Caco-2 (cell line): ENCODE measurements at regions not wholly inside any gene's neighbourhood (a gene's known extent, or its start where the extent isn't known, plus 50 kb on each side); places are given as distances from the start of the nearest gene placed in this dataset.
"Not testable (repeated sequence)": the region's sequence is repeated elsewhere in the genome, so short reads cannot be mapped to it uniquely, and the experiment has no call there.

Source experiments
- BruUV-seq: library from RNA; stranded (reverse); fragments of 400-500 nt; replicated peaks from 2 replicates; lab custom pipeline; 2021; lab: Mats Ljungman, UMichigan
- CTCF ChIA-PET: fragments of 300-600 bp; sonication (Branson Sonifier 250); formaldehyde crosslinking; loops from one replicate; lab custom pipeline; 2022; ENCODE audit warnings: antibody characterized with exemption; lab: Charles Lee
- POLR2A ChIA-PET: fragments of 300-600 bp; sonication (Branson Sonifier 250); formaldehyde crosslinking; loops from one replicate; lab custom pipeline; 2022; ENCODE audit warnings: antibody characterized with exemption; lab: Charles Lee
- DNase-seq, 2 experiments: peaks; one replicate each; pipeline versions ENCODE4 v3.0.0 to v3.0.0-alpha.2; 2020 to 2022
- H3K27me3 ChIP-seq: replicated peaks from 2 replicates; pipeline ENCODE4 v1.6.0; 2011; ENCODE audit warnings: low read length; ENCODE audit not compliant: control insufficient read depth, insufficient read depth
- H3K36me3 ChIP-seq: 2 replicates; pipeline ENCODE4 v1.5.1; 2011; ENCODE audit warnings: low read length; ENCODE audit not compliant: control insufficient read depth, insufficient read depth
- H3K4me1 ChIP-seq: fragments of 250-450 bp; sonication (Bioruptor Pico); 2 replicates; pipeline ENCODE4 v1.5.1; 2020; ENCODE audit warnings: mild to moderate bottlenecking
- H3K4me3 ChIP-seq: 2 replicates; pipeline ENCODE4 v1.5.1; 2011; ENCODE audit warnings: low read depth, mild to moderate bottlenecking, control low read depth, low read length
- H3K9me3 ChIP-seq: fragments of 250-450 bp; sonication (Bioruptor Pico); 2 replicates; pipeline ENCODE4 v1.5.1; 2020; ENCODE audit warnings: mild to moderate bottlenecking, moderate library complexity
- H3K27ac Mint-ChIP-seq: one replicate; pipeline ENCODE4 v1.8.0; 2022; ENCODE audit warnings: mixed read lengths; ENCODE audit not compliant: unreplicated experiment
- H3K27me3 Mint-ChIP-seq: one replicate; pipeline ENCODE4 v1.8.0; 2022; ENCODE audit warnings: mixed read lengths; ENCODE audit not compliant: insufficient read depth, unreplicated experiment
- H3K36me3 Mint-ChIP-seq: one replicate; pipeline ENCODE4 v1.8.0; 2022; ENCODE audit warnings: mild to moderate bottlenecking, mixed read lengths; ENCODE audit not compliant: insufficient read depth, unreplicated experiment
- H3K4me1 Mint-ChIP-seq: one replicate; pipeline ENCODE4 v1.8.0; 2022; ENCODE audit warnings: low read depth, mixed read lengths; ENCODE audit not compliant: unreplicated experiment
- H3K4me3 Mint-ChIP-seq: one replicate; pipeline ENCODE4 v1.8.0; 2022; ENCODE audit warnings: mild to moderate bottlenecking, moderate library complexity, mixed read lengths; ENCODE audit not compliant: unreplicated experiment
- H3K9me3 Mint-ChIP-seq: one replicate; pipeline ENCODE4 v1.8.0; 2022; ENCODE audit warnings: mixed read lengths; ENCODE audit not compliant: unreplicated experiment
- intact Hi-C: fragments of 100-400 bp; cut with micrococcal nuclease; formaldehyde crosslinking; loops from one replicate; pipeline ENCODE4 v1.10.0; 2022; ENCODE audit not compliant: unreplicated experiment

DNA sequence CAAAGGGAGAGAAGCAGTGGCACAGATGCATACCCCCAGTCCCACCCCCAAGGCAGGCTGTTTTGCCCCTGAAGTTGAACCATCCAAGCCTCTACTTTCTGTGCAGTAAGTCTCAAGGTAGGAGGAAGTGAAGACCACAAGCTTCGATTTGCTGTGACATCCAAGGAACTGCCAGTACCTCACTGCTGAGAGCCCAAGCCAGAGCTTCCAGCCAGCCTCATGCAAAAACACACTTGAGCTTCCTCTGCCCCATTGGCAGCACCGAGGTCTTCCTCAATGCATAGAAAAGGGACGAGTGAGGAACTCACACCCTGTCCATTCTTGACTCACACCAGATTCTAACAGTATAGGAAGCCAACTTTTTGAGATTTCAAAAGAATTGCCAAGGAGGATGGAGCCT, 311.7 kb downstream of the BCL2L11 start:
- H3K4me3 ChIP-seq, H3K4me1 Mint-ChIP-seq, POLR2A ChIA-PET, DNase-seq, H3K27me3 ChIP-seq, H3K4me3 Mint-ChIP-seq, H3K4me1 ChIP-seq, H3K27me3 Mint-ChIP-seq, CTCF ChIA-PET, H3K27ac Mint-ChIP-seq, intact Hi-C loops, H3K36me3 ChIP-seq, H3K9me3 ChIP-seq, BruUV-seq, H3K9me3 Mint-ChIP-seq, H3K36me3 Mint-ChIP-seq: not testable (repeated sequence)

DNA sequence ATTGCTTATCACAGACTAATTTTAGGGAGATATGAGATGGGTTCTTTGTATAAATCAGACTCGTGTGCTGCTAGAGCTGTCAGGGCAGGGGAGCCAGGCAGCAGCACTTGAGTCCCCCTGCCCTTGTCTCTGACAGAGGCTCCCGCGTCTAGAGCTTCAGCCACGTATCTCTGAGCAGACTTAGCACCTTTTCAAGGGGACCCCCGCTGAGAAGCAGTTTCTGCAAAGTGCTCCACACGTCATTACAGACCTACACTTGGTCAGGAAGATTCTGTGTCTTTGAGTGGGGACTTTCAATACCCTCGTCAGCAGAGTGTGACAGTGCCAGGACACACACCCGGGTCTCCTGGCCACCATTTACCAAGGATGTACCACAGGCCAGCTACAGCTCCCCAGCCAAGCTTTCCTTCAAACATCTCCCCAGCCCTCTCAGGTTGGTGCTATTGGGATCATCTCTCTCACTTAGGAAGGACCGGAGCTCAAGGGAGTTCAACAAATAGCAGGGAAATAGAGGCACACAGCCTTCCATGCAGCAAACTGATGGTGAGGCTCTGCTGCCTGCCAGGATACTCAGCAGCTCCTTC, 312.3 kb downstream of the BCL2L11 start:
- H3K4me3 ChIP-seq, H3K4me3 Mint-ChIP-seq, POLR2A ChIA-PET, H3K27me3 Mint-ChIP-seq, H3K27me3 ChIP-seq, DNase-seq, H3K9me3 ChIP-seq, H3K4me1 ChIP-seq, H3K9me3 Mint-ChIP-seq, H3K27ac Mint-ChIP-seq, H3K36me3 Mint-ChIP-seq, BruUV-seq, CTCF ChIA-PET, intact Hi-C loops, H3K4me1 Mint-ChIP-seq, H3K36me3 ChIP-seq: not testable (repeated sequence)

DNA sequence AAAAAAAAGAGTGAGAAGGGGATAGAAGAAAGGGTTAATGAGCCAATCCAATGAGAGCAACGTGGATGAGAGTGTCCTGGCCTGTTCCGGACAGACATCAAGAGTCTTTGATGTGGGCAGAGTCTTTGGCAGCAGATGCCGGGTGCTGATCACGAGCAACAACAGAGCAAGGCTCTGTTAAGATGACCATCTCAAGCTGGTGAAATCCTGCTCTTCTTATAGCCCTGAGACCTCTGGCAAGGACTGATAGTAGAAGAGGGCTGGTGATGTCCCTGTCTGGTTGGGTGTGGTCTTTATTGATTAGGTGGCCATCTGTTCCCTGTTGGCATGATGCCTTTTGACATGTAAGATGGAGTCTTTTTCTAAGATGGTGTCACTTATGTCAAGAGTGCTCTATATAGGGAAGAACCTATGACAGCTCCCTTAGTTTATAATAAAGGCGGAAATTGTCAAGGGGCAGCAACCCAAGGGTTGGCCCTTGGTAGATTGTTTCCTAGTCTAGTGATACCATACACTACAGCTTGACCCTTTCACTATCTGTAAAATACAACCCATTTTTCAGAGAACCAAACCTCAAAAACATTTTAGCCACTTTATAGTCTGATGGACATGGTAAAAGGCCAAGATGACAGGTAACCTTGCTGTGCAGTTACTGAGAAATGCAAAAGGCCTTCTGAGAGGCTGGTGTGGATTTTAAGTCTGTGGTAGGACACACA, 313.3 kb downstream of the BCL2L11 start:
- DNase-seq, H3K36me3 Mint-ChIP-seq, H3K4me3 Mint-ChIP-seq, H3K36me3 ChIP-seq, POLR2A ChIA-PET, H3K9me3 Mint-ChIP-seq, H3K4me3 ChIP-seq, intact Hi-C loops, H3K27me3 ChIP-seq, CTCF ChIA-PET, H3K4me1 Mint-ChIP-seq, H3K9me3 ChIP-seq, H3K27me3 Mint-ChIP-seq, H3K4me1 ChIP-seq, H3K27ac Mint-ChIP-seq, BruUV-seq: not testable (repeated sequence)

GRCh38 chr2:111434608-111434939, 313.9 kb downstream of the BCL2L11 start:
- CTCF ChIA-PET, H3K9me3 Mint-ChIP-seq, BruUV-seq: not testable (repeated sequence)

DNA sequence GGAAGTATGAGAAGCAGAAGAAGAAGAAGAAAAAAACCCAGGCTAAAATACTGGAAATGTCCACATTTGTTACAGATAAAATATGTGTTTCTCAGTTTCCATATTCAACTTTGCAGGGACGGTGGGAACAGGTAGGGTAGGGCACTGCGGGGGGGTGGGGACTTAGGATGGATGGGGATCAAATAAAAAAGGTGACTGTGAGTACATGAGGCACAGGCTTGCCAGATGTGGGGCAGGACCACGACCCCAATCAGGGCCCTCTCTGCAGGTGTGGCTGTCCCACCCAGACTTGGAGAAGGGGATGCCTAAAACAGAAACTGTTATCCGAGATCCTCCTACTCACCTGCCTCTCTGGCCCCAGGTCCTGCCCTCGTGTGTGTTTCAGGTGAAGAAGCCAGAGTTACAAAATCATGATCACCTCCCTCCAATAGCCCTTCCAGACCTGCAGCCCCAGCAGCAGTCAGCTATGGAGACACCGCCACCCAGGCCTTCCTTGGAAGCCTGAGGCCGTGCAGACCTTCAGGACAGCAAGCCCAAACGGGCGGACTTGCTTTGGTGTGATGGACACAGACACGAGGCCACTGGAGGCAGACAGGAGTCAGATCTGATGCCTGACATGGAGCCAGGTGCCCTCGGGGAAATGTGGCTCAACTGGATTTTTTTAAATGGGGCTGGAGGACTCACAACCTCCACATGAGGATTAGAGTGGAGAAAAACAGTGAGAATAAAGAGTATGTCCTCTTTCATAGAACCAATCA, 315.0 kb downstream of the BCL2L11 start:
- H3K4me1 Mint-ChIP-seq, POLR2A ChIA-PET, H3K27me3 ChIP-seq, H3K9me3 Mint-ChIP-seq, intact Hi-C loops, BruUV-seq, H3K4me3 ChIP-seq, H3K36me3 Mint-ChIP-seq, H3K4me3 Mint-ChIP-seq, H3K36me3 ChIP-seq, H3K27me3 Mint-ChIP-seq, CTCF ChIA-PET, H3K27ac Mint-ChIP-seq, H3K9me3 ChIP-seq, DNase-seq, H3K4me1 ChIP-seq: not testable (repeated sequence)

More at GRCh38 chr2:111434608-111434939, 313.9 kb downstream of the BCL2L11 start:
- H3K4me1 ChIP-seq, H3K4me3 ChIP-seq, H3K9me3 ChIP-seq, H3K36me3 ChIP-seq, H3K4me3 Mint-ChIP-seq, H3K36me3 Mint-ChIP-seq, H3K27ac Mint-ChIP-seq, H3K27me3 Mint-ChIP-seq, intact Hi-C loops, DNase-seq, H3K4me1 Mint-ChIP-seq, H3K27me3 ChIP-seq, POLR2A ChIA-PET: not testable (repeated sequence)

DNA sequence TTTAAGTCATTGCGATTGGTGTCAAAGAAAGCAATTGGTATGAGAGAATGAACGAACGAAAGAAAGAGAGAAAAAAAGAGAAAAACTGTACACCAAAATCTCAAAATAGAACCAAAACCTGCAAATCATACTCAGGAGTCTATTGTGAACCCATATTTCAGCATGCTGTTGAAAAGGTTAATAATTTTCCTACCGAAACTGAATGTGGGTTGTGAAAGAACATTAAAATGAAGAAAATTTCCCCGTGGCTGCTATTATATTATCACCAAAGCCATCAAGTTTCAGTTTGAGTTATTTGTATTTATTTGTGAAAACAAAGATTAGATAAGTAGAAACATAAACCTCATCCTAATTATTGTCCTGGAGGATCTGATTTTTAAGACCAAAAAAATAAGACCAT, 315.7 kb downstream of the BCL2L11 start:
- H3K27me3 Mint-ChIP-seq, H3K4me1 Mint-ChIP-seq, H3K4me3 Mint-ChIP-seq, H3K27me3 ChIP-seq, H3K4me1 ChIP-seq, DNase-seq, H3K36me3 Mint-ChIP-seq, H3K4me3 ChIP-seq, intact Hi-C loops, BruUV-seq, H3K36me3 ChIP-seq, H3K9me3 ChIP-seq, CTCF ChIA-PET, H3K9me3 Mint-ChIP-seq, POLR2A ChIA-PET, H3K27ac Mint-ChIP-seq: not testable (repeated sequence)
